Effector memory CD8-positive, alpha-beta T cell (primary cell): ENCODE measurements at regions not wholly inside any gene's neighbourhood (a gene's known extent, or its start where the extent isn't known, plus 50 kb on each side); places are given as distances from the start of the nearest gene placed in this dataset.
"Not testable (repeated sequence)": the region's sequence is repeated elsewhere in the genome, so short reads cannot be mapped to it uniquely, and the experiment has no call there.

ENCODE experiments used
- ATAC-seq: fragments of 150-1000 bp; cut with Tn5 transposase; replicated peaks from 2 replicates; pipeline ENCODE4 v1.10.0; 2021; ENCODE audit warnings: mild to moderate bottlenecking, moderate library complexity
- DNase-seq, 3 experiments: peaks; one replicate each; pipeline ENCODE4 v3.0.0; 2021
- H3K27ac Mint-ChIP-seq, 2 donors: one replicate each; pipeline ENCODE4 v1.8.0; 2022; ENCODE audit warnings: mild to moderate bottlenecking in 2 of 2, mixed read lengths in 2 of 2, moderate library complexity in 2 of 2
- H3K27me3 Mint-ChIP-seq, 2 donors: one replicate each; pipeline ENCODE4 v1.8.0; 2022; ENCODE audit warnings: mixed read lengths in 2 of 2
- H3K36me3 Mint-ChIP-seq: one replicate; pipeline ENCODE4 v1.8.0; 2022; ENCODE audit warnings: mild to moderate bottlenecking, moderate library complexity, mixed read lengths; ENCODE audit not compliant: insufficient read depth
- H3K4me1 Mint-ChIP-seq, 2 donors: one replicate each; pipeline ENCODE4 v1.8.0; 2022; ENCODE audit warnings: low read depth in 2 of 2, mixed read lengths in 2 of 2
- H3K4me3 Mint-ChIP-seq, 2 donors: one replicate each; pipeline ENCODE4 v1.8.0; 2022; ENCODE audit warnings: mild to moderate bottlenecking in 2 of 2, mixed read lengths in 2 of 2, moderate library complexity in 2 of 2
- H3K9me3 Mint-ChIP-seq, 2 donors: one replicate each; pipeline ENCODE4 v1.8.0; 2022; ENCODE audit warnings: mixed read lengths in 2 of 2

GRCh38 chr12:88878295-88878694, 298.0 kb upstream of the KITLG start:
- Mint-ChIP-seq H3K9me3 (peaks cover 0 to 8% of the 10 kb centered on the region in 2 donors), H3K27ac (no peak overlapping the region), H3K4me1 (no peaks in the 10 kb centered on the region), H3K4me3 (no peak overlapping the region), H3K36me3 (no peaks in the 10 kb centered on the region), H3K27me3 (peaks cover 0 to 8% of the 10 kb centered on the region in 2 donors)
- ATAC-seq, result no peak
- DNase-seq, result no peak

DNA sequence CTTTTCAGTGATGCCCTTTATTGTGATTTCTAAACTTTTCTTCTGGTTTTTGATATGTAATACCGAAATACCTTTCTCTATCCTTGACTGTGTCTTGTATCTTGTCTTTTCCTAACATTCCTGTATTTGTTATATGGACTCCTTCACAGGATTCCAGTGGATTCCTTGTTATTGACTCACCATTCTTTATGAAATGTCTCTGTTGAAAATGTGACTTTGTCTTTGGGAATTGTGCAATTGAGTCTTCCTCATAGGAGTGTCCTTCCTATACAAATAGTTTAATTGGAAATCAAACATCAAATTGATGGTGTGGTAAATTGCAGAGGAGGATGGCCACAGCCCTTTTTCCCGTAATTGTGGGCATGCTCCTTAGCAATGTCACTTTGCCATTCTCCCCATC, 296.6 kb upstream of the KITLG start:
- no peaks in the 10 kb centered on the region for H3K4me1 Mint-ChIP-seq
- no peak for DNase-seq
- no peaks in the 10 kb centered on the region for H3K9me3 Mint-ChIP-seq
- H3K36me3 Mint-ChIP-seq, result no peaks in the 10 kb centered on the region
- no peak for ATAC-seq
- H3K27me3 Mint-ChIP-seq, result peaks cover 0 to 8% of the 10 kb centered on the region in 2 donors
- H3K4me3 Mint-ChIP-seq, result no peak overlapping the region
- H3K27ac Mint-ChIP-seq, result no peak overlapping the region

DNA sequence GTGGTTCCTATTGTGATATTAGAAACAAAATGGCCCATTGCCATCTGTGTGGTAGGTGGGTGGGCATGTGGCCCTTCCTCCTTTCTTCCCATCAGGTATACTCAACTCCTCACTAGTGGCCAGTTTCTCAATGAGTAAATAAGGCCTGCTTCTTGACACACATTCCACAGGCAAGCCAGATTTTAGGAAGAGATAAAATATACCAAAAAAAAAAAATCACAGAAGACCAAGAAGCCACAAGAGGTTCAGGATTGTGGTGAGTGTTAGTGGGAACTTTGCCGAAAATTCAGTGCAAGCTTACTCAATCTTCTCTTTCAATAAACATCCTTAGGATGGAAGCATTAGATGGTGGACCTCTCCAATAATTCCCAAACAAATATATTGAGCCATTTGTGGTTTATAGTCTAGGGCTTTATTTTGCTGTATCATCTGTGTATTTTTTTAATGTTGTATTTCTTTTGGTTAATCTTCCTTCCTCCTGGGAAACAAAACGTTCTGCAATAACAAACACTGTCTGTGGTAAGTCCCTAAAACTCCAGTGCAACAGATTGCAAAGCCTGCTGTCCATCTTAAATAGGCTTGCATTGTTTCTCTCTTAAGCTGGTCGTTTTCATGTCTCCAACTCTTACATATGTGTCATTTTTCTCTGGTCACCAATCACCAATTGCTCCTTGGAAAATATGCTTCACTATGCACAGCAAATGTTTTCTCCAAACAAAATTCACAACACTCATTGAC, 289.9 kb upstream of the KITLG start:
- ATAC-seq, result no peak
- H3K27ac Mint-ChIP-seq, result no peak overlapping the region

DNA sequence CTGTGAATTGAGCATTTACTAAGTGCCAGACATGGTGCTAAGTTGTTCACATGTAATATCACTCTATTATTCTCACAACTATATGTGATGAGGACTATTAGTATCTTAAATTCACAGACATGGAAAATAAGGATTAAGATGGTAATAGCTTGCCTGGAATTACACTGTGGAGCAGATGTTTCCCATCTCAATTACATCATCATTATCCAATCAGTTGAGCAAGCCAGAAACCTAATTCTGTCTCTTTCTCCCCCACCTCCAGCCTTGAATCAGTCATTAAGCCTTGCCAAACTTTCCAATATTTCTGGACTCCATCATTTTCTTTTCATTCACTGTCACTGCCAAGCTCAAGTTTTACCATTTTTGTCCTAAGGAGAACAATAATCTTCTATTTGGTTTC, 287.8 kb upstream of the KITLG start:
- no peak overlapping the region for H3K4me3 Mint-ChIP-seq
- H3K9me3 Mint-ChIP-seq, result peaks cover 0 to 2% of the 10 kb centered on the region in 2 donors
- no peaks in the 10 kb centered on the region for H3K27me3 Mint-ChIP-seq
- H3K36me3 Mint-ChIP-seq, result no peaks in the 10 kb centered on the region
- H3K27ac Mint-ChIP-seq, result no peak overlapping the region
- no peaks in the 10 kb centered on the region for H3K4me1 Mint-ChIP-seq
- no peak for ATAC-seq
- DNase-seq, result no peak

More for the DNA sequence above, 289.9 kb upstream of the KITLG start:
- Mint-ChIP-seq H3K27me3 (no peaks in the 10 kb centered on the region), H3K9me3 (no peaks in the 10 kb centered on the region), H3K4me1 (no peaks in the 10 kb centered on the region), H3K36me3 (no peaks in the 10 kb centered on the region), H3K4me3 (no peak overlapping the region)
- no peak for DNase-seq

- Mint-ChIP-seq H3K27me3 (no peaks in the 10 kb centered on the region), H3K27ac (no peak overlapping the region), H3K36me3 (no peaks in the 10 kb centered on the region), H3K4me1 (no peaks in the 10 kb centered on the region), H3K4me3 (no peak overlapping the region), H3K9me3 (peaks cover 0 to 2% of the 10 kb centered on the region in 2 donors)
- DNase-seq (no peak), ATAC-seq (no peak)
These were observed 287.2 kb upstream of the KITLG start for GRCh38 chr12:88867510-88867909.

DNA sequence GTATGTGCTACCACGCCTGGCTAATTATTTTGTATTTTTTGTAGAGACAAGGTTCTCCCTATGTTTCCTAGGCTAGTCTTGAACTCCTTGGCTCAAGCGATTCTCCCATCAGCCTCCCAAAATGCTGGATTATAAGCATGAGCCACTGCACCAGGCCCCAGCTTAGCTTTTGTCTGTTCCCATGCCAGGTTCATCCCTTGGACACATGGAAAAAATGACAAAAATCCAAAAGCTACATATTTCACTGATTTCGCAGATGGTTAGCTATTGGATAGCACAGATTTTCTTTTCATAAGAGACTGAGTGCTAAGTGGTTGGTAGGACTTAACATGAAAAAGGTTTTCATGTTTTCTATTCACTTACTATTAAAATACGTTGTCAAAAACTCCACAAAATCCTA, 286.6 kb upstream of the KITLG start:
- no peaks in the 10 kb centered on the region for H3K36me3 Mint-ChIP-seq
- no peak overlapping the region for H3K4me3 Mint-ChIP-seq
- ATAC-seq (no peak), DNase-seq (no peak)
- peaks cover 0 to 2% of the 10 kb centered on the region in 2 donors for H3K9me3 Mint-ChIP-seq
- H3K27ac Mint-ChIP-seq, result no peak overlapping the region
- H3K4me1 Mint-ChIP-seq, result no peaks in the 10 kb centered on the region
- H3K27me3 Mint-ChIP-seq, result no peaks in the 10 kb centered on the region

- Mint-ChIP-seq H3K4me3 (no peak overlapping the region), H3K36me3 (no peaks in the 10 kb centered on the region)
- no peak for DNase-seq
These were observed 285.3 kb upstream of the KITLG start for GRCh38 chr12:88865537-88865936.

GRCh38 chr12:88860851-88861250, 280.6 kb upstream of the KITLG start:
- Mint-ChIP-seq H3K27ac (no peak overlapping the region), H3K4me1 (no peaks in the 10 kb centered on the region), H3K27me3 (no peaks in the 10 kb centered on the region), H3K9me3 (peaks cover 0 to 4% of the 10 kb centered on the region in 2 donors), H3K36me3 (no peaks in the 10 kb centered on the region), H3K4me3 (no peak overlapping the region)
- DNase-seq, result no peak
- no peak for ATAC-seq

More at GRCh38 chr12:88865537-88865936, 285.3 kb upstream of the KITLG start:
- H3K27me3 Mint-ChIP-seq, result no peaks in the 10 kb centered on the region
- H3K27ac Mint-ChIP-seq, result no peak overlapping the region
- H3K4me1 Mint-ChIP-seq, result no peaks in the 10 kb centered on the region
- no peak for ATAC-seq
- H3K9me3 Mint-ChIP-seq, result peaks cover 0 to 2% of the 10 kb centered on the region in 2 donors

DNA sequence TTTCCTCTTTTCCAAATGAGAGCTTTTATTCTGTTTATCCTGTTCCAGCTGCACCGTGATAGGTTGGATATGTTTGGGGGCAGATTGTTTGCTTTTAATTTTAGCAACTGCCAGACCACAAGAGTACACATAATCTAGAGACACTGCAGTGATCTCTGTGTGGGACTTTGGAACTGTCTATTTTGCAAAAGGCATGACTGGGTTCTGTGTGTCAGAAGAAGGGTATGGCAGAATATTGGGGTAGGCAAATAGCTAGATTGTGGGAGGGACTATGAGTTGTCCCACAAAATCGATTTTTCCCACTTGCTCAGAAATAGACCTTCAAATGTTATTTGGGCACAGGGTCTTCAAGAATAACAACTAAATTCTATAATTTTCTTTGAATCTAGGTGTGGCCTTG, 275.9 kb upstream of the KITLG start:
- Mint-ChIP-seq H3K27me3 (no peaks in the 10 kb centered on the region), H3K9me3 (peaks cover 0 to 6% of the 10 kb centered on the region in 2 donors), H3K36me3 (no peaks in the 10 kb centered on the region), H3K4me3 (no peak overlapping the region), H3K4me1 (no peaks in the 10 kb centered on the region), H3K27ac (no peak overlapping the region)
- ATAC-seq (no peak), DNase-seq (no peak)

- Mint-ChIP-seq H3K9me3 (peaks cover 0 to 6% of the 10 kb centered on the region in 2 donors), H3K4me1 (no peaks in the 10 kb centered on the region), H3K27me3 (no peaks in the 10 kb centered on the region), H3K36me3 (no peaks in the 10 kb centered on the region), H3K27ac (no peak overlapping the region), H3K4me3 (no peak overlapping the region)
- DNase-seq, result no peak
- ATAC-seq, result no peak
These were observed 275.0 kb upstream of the KITLG start for GRCh38 chr12:88855301-88855700.

DNA sequence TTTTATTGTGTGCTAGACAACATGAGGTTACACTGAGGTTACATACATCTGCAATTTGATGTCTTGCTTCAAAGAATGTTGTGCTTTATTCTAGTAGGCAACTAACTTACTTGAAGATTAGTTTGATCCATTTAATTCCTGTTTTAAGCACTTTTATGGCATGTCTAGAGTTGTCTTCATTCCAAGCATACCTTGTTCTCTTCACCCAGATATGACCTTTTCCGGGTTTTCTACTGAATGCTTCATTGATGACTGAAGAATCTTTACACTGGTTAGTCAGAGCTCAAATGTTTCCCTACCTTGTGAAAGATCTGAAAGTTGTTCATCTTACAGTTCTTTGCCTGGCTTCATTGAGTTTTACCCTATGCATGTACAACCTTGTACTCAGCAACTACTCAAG, 274.0 kb upstream of the KITLG start:
- Mint-ChIP-seq H3K9me3 (peaks cover 0 to 6% of the 10 kb centered on the region in 2 donors), H3K36me3 (no peaks in the 10 kb centered on the region), H3K27me3 (no peaks in the 10 kb centered on the region), H3K4me1 (no peaks in the 10 kb centered on the region), H3K27ac (no peak overlapping the region), H3K4me3 (no peak overlapping the region)
- ATAC-seq (no peak), DNase-seq (no peak)

- not testable (repeated sequence) for H3K9me3 Mint-ChIP-seq, H3K36me3 Mint-ChIP-seq, H3K27ac Mint-ChIP-seq, H3K4me3 Mint-ChIP-seq, DNase-seq, H3K4me1 Mint-ChIP-seq, ATAC-seq, H3K27me3 Mint-ChIP-seq
These were observed 267.0 kb upstream of the KITLG start for GRCh38 chr12:88847246-88847645.

DNA sequence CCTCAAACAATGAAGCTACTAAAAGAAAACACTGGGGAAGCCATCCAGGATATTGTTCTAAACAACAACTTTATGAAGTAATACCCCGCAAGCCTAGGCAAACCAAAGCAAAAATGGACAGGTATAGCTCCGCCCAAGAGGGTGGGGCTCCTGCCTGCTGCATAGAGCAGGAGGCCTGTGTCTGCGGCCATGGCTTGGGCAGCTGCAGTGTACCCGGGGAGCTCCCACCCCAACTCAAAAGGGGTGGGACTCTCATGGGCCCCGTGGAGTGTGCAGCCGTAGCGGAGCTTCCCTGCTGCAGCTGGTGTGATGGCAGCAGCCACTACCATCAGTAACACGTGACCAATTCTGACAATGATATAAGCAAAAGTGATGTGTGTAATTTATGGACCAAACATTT, 264.2 kb upstream of the KITLG start:
- Mint-ChIP-seq H3K9me3 (peaks cover 5% of the 10 kb centered on the region in 2 donors), H3K36me3 (no peaks in the 10 kb centered on the region), H3K4me3 (no peak overlapping the region), H3K27me3 (no peaks in the 10 kb centered on the region), H3K4me1 (no peaks in the 10 kb centered on the region), H3K27ac (no peak overlapping the region)
- ATAC-seq (no peak), DNase-seq (no peak)

- Mint-ChIP-seq H3K36me3 (no peaks in the 10 kb centered on the region), H3K27me3 (no peaks in the 10 kb centered on the region), H3K4me3 (no peak overlapping the region), H3K4me1 (no peaks in the 10 kb centered on the region), H3K27ac (no peak overlapping the region), H3K9me3 (peaks cover 5% of the 10 kb centered on the region in 2 donors)
- no peak for ATAC-seq
- no peak for DNase-seq
These were observed 262.0 kb upstream of the KITLG start for GRCh38 chr12:88842314-88842713.
